Endodermal cell (in vitro differentiated cells): ENCODE measurements at regions not wholly inside any gene's neighbourhood (a gene's known extent, or its start where the extent isn't known, plus 50 kb on each side); places are given as distances from the start of the nearest gene placed in this dataset.

Experiments used
- DNase-seq: peaks from one replicate; pipeline ENCODE4 v3.0.0-alpha.2; 2017
- H3K27ac ChIP-seq: 2 replicates; pipeline ENCODE4 v1.5.1; 2013; ENCODE audit warnings: mild to moderate bottlenecking, low read depth, low read length, moderate library complexity
- H3K27me3 ChIP-seq: 2 replicates; pipeline ENCODE4 v1.6.1; 2013; ENCODE audit warnings: mild to moderate bottlenecking, low read length, moderate library complexity; ENCODE audit not compliant: insufficient read depth, control insufficient read depth, poor library complexity, severe bottlenecking
- H3K36me3 ChIP-seq: 2 replicates; pipeline ENCODE4 v1.7.0; 2013; ENCODE audit warnings: mild to moderate bottlenecking, low read length, moderate library complexity; ENCODE audit not compliant: control insufficient read depth, insufficient read depth
- H3K4me1 ChIP-seq: one replicate; pipeline ENCODE4 v1.7.0; 2013; ENCODE audit warnings: low read length; ENCODE audit not compliant: control insufficient read depth, insufficient read depth
- H3K4me3 ChIP-seq: 2 replicates; pipeline ENCODE4 v1.5.1; 2013; ENCODE audit warnings: mild to moderate bottlenecking, low read length, moderate library complexity
- H3K9ac ChIP-seq: 2 replicates; pipeline ENCODE4 v1.6.1; 2013; ENCODE audit warnings: mild to moderate bottlenecking, low read length, moderate library complexity; ENCODE audit not compliant: poor library complexity, severe bottlenecking; ENCODE audit errors: extremely low read depth
- H3K9me3 ChIP-seq: 2 replicates; pipeline ENCODE4 v1.6.1; 2013; ENCODE audit warnings: mild to moderate bottlenecking, low read length, moderate library complexity; ENCODE audit not compliant: control insufficient read depth
- H3K27ac Mint-ChIP-seq: 2 replicates; pipeline ENCODE4 v1.8.0; 2020; ENCODE audit warnings: mixed read lengths
- H3K27me3 Mint-ChIP-seq: 2 replicates; pipeline ENCODE4 v1.8.0; 2021; ENCODE audit warnings: mild to moderate bottlenecking, mixed read lengths; ENCODE audit not compliant: insufficient read depth
- H3K36me3 Mint-ChIP-seq: 2 replicates; pipeline ENCODE4 v1.8.0; 2020; ENCODE audit warnings: low read depth, mixed read lengths
- H3K4me1 Mint-ChIP-seq: 2 replicates; pipeline ENCODE4 v1.8.0; 2020; ENCODE audit warnings: mixed read lengths
- H3K4me3 Mint-ChIP-seq: 2 replicates; pipeline ENCODE4 v1.8.0; 2020; ENCODE audit warnings: mild to moderate bottlenecking, moderate library complexity, mixed read lengths
- H3K9me3 Mint-ChIP-seq: 2 replicates; pipeline ENCODE4 v1.8.0; 2020; ENCODE audit warnings: mild to moderate bottlenecking, mixed read lengths
- WGBS, 2 experiments: methylation state at CpG; one replicate each; pipeline versions ENCODE4 v1.1.5 to v1.1.7; 2013; ENCODE audit warnings: missing lambda C conversion rate in 2 of 2, mixed read lengths in 1 of 2; ENCODE audit not compliant: insufficient coverage in 1 of 2, insufficient read length in 1 of 2; 5-methylcytosine and 5-hydroxymethylcytosine counted together
- TF ChIP-seq, protein P1 (sequence below): fragments of 200-600 bp; sonication (generic); conservative IDR thresholded peaks from 2 replicates; pipeline ENCODE4 v1.5.0; 2021; ENCODE audit warnings: antibody characterized with exemption, mild to moderate bottlenecking

DNA sequence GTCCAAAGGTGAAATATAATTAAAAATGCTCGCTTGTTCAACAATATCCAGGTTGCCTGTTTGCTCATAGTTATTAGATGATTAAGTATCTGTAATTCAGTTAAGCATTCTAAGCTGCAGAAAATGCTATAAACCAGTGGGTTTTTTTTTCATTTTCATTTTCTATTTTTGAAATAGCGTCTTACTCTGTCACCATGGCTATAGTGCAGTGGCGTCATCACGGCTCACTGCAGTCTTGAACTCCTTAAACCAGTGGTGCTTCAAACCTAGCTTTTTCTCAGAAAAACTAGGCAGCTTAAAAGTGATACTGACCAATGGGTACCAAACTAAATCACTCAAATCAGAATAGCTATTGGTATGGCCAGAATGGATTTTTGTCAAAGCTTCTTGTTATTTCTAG, 925.2 kb downstream of the TSN start:
- WGBS, 2 experiments = 95% methylated on average over 4 of the region's 4 CpGs

DNA sequence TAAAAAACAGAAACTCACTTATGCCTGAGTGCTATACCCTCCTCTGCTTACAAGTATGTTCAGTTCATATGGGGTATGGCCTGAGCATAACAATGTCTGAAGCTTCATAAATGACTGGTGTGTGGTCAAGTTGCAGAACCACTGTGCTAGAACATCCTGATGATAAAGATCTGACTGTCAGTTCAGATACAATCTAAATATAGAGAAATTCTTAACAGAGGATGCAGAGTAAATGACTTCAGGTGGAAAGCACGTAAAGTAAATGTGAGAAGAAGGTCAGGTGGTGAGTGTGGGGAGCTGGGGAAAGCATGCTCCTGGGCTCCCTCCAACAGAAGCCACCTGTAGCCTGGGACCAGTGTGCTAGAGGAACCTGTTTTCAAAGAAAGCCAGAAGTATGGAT, 926.2 kb downstream of the TSN start:
- Mint-ChIP-seq H3K4me1 (no peaks in the 10 kb centered on the region), H3K27me3 (peaks cover 7% of the 10 kb centered on the region), H3K9me3 (peaks cover 2% of the 10 kb centered on the region), H3K27ac (no peak overlapping the region), H3K36me3 (no peaks in the 10 kb centered on the region), H3K4me3 (no peak overlapping the region)
- H3K4me3 ChIP-seq = no peak overlapping the region
- no peak overlapping the region for H3K27ac ChIP-seq
- DNase-seq = no peak
- no peaks in the 10 kb centered on the region for H3K4me1 ChIP-seq
- no peaks in the 10 kb centered on the region for H3K9me3 ChIP-seq
- TF ChIP-seq, protein P1, sequence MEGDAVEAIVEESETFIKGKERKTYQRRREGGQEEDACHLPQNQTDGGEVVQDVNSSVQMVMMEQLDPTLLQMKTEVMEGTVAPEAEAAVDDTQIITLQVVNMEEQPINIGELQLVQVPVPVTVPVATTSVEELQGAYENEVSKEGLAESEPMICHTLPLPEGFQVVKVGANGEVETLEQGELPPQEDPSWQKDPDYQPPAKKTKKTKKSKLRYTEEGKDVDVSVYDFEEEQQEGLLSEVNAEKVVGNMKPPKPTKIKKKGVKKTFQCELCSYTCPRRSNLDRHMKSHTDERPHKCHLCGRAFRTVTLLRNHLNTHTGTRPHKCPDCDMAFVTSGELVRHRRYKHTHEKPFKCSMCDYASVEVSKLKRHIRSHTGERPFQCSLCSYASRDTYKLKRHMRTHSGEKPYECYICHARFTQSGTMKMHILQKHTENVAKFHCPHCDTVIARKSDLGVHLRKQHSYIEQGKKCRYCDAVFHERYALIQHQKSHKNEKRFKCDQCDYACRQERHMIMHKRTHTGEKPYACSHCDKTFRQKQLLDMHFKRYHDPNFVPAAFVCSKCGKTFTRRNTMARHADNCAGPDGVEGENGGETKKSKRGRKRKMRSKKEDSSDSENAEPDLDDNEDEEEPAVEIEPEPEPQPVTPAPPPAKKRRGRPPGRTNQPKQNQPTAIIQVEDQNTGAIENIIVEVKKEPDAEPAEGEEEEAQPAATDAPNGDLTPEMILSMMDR = no peak
- H3K27me3 ChIP-seq = peaks cover 16% of the 10 kb centered on the region
- H3K36me3 ChIP-seq = no peaks in the 10 kb centered on the region
- 67 to 96% methylated on average over 1 of the region's 1 CpG for WGBS, 2 experiments
- H3K9ac ChIP-seq = no peak overlapping the region

More for the DNA sequence above, 925.2 kb downstream of the TSN start:
- no peak for DNase-seq
- Histone ChIP-seq H3K9me3 (no peaks in the 10 kb centered on the region), H3K27ac (no peak overlapping the region), H3K27me3 (peaks cover 25% of the 10 kb centered on the region), H3K4me1 (no peaks in the 10 kb centered on the region), H3K4me3 (no peak overlapping the region), H3K9ac (no peak overlapping the region), H3K36me3 (no peaks in the 10 kb centered on the region)
- Mint-ChIP-seq H3K27ac (no peak overlapping the region), H3K9me3 (peaks cover 2% of the 10 kb centered on the region), H3K4me1 (no peaks in the 10 kb centered on the region), H3K36me3 (no peaks in the 10 kb centered on the region), H3K4me3 (no peak overlapping the region), H3K27me3 (peaks cover 9% of the 10 kb centered on the region)
- TF ChIP-seq, protein P1 = no peak

DNA sequence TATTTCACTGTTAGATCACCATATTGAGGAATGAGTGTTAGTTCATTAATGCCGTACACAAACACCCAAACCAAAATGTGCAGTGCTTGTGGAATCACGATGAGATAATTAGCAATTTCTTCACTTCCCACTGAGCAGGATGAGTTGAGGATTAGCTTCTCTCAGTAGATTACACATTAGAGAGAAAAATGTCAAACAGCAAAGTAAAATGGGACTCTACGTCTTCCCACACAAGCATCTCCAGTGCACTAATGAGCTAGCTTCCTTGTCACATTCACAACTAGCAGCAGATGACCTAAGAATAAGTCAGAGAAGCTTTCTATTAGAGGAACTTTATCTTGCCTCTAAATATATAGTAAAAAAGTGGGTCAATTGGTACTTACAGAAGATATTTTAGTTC, 926.9 kb downstream of the TSN start:
- Histone ChIP-seq H3K27me3 (peaks cover 9% of the 10 kb centered on the region), H3K9ac (no peak overlapping the region), H3K9me3 (no peaks in the 10 kb centered on the region), H3K36me3 (no peaks in the 10 kb centered on the region), H3K4me3 (no peak overlapping the region), H3K27ac (no peak overlapping the region), H3K4me1 (no peaks in the 10 kb centered on the region)
- Mint-ChIP-seq H3K27ac (no peak overlapping the region), H3K27me3 (peaks cover 3% of the 10 kb centered on the region), H3K4me3 (no peak overlapping the region), H3K36me3 (no peaks in the 10 kb centered on the region), H3K4me1 (no peaks in the 10 kb centered on the region), H3K9me3 (peaks cover 2% of the 10 kb centered on the region)
- DNase-seq = no peak
- TF ChIP-seq, protein P1 = no peak
- 100% methylated on average over 1 to 3 of the region's 3 CpGs for WGBS, 2 experiments
